Neural cell (in vitro differentiated cells): ENCODE measurements at regions not wholly inside any gene's neighbourhood (a gene's known extent, or its start where the extent isn't known, plus 50 kb on each side); places are given as distances from the start of the nearest gene placed in this dataset.

Experiments
- H2AFZ ChIP-seq: fragments of 200-600, 300-800 bp; sonication (generic), shearing (Covaris generic); 2 replicates; pipeline ENCODE4 v1.6.0; 2014; ENCODE audit warnings: low read depth, mild to moderate bottlenecking, antibody characterized with exemption, low read length, moderate library complexity
- H3F3A ChIP-seq: fragments of 200-600 bp; shearing (Covaris generic); 2 replicates; pipeline ENCODE4 v1.6.1; 2016; ENCODE audit warnings: mild to moderate bottlenecking, moderate library complexity, mixed read lengths, antibody characterized with exemption, low read length; ENCODE audit not compliant: insufficient read depth, poor library complexity, severe bottlenecking
- H3K27ac ChIP-seq: fragments of 200-600, 300-800 bp; sonication (generic), shearing (Covaris generic); 2 replicates; pipeline ENCODE4 v1.5.1; 2014; ENCODE audit warnings: mild to moderate bottlenecking, low read length, moderate library complexity
- H3K27me3 ChIP-seq: fragments of 300-800, 200-600 bp; sonication (generic), shearing (Covaris generic); 2 replicates; pipeline ENCODE4 v1.6.0; 2014; ENCODE audit warnings: mild to moderate bottlenecking, low read depth, low read length, moderate library complexity; ENCODE audit not compliant: insufficient read depth
- H3K36me3 ChIP-seq: fragments of 300-800, 200-600 bp; sonication (generic), shearing (Covaris generic); 2 replicates; pipeline ENCODE4 v1.5.1; 2014; ENCODE audit warnings: mild to moderate bottlenecking, antibody characterized with exemption, low read length, moderate library complexity; ENCODE audit not compliant: insufficient read depth
- H3K4me2 ChIP-seq: fragments of 300-800, 200-600 bp; sonication (generic), shearing (Covaris generic); 2 replicates; pipeline ENCODE4 v1.6.0; 2014; ENCODE audit warnings: mild to moderate bottlenecking, low read length
- H3K4me3 ChIP-seq: fragments of 300-800, 200-600 bp; sonication (generic), shearing (Covaris generic); 2 replicates; pipeline ENCODE4 v1.5.1; 2014; ENCODE audit warnings: mild to moderate bottlenecking, low read length, moderate library complexity
- H3K79me2 ChIP-seq: fragments of 200-600 bp; shearing (Covaris generic); replicated peaks from 2 replicates; pipeline ENCODE4 v1.6.0; 2014; ENCODE audit warnings: mild to moderate bottlenecking, low read length, moderate library complexity; ENCODE audit not compliant: insufficient read depth
- H3K9ac ChIP-seq: fragments of 300-800, 200-600 bp; sonication (generic), shearing (Covaris generic); 2 replicates; pipeline ENCODE4 v1.6.1; 2016; ENCODE audit warnings: mild to moderate bottlenecking, low read length, mixed read lengths
- H3K9me2 ChIP-seq: fragments of 200-600 bp; shearing (Covaris generic); 2 replicates; pipeline ENCODE4 v1.6.1; 2016; ENCODE audit warnings: mild to moderate bottlenecking, low read length, mixed read lengths; ENCODE audit not compliant: insufficient read depth
- H3K9me3 ChIP-seq: fragments of 200-600, 300-800 bp; sonication (generic), shearing (Covaris generic); 2 replicates; pipeline ENCODE4 v1.6.1; 2016; ENCODE audit warnings: mild to moderate bottlenecking, mixed run types, low read length, moderate library complexity, mixed read lengths
- H4K20me1 ChIP-seq: fragments of 200-600 bp; shearing (Covaris generic); 2 replicates; pipeline ENCODE4 v1.6.1; 2016; ENCODE audit warnings: mild to moderate bottlenecking, mixed run types; ENCODE audit not compliant: insufficient read depth
- EP300 ChIP-seq: fragments of 450-650 bp; conservative IDR thresholded peaks from 2 replicates; pipeline ENCODE4 v1.6.1; 2014; ENCODE audit warnings: antibody characterized with exemption, mild to moderate bottlenecking, moderate library complexity; ENCODE audit not compliant: poor library complexity, severe bottlenecking
- EZH2 ChIP-seq: fragments of 200-600, 300-800 bp; shearing (Covaris generic), sonication (generic); IDR thresholded peaks from 2 replicates; pipeline ENCODE4 v1.6.1; 2014; ENCODE audit warnings: antibody characterized with exemption, low read length, borderline replicate concordance, mild to moderate bottlenecking; ENCODE audit not compliant: insufficient read depth, poor library complexity, severe bottlenecking
- MXI1 ChIP-seq: fragments of 450-650 bp; conservative IDR thresholded peaks from 2 replicates; pipeline ENCODE4 v1.6.1; 2014; ENCODE audit warnings: antibody characterized with exemption, mild to moderate bottlenecking; ENCODE audit not compliant: poor library complexity, severe bottlenecking
- POLR2AphosphoS5 ChIP-seq: IDR thresholded peaks from 2 replicates; pipeline ENCODE4 v1.6.1; 2012
- RAD21 ChIP-seq: fragments of 450-650 bp; conservative IDR thresholded peaks from 2 replicates; pipeline ENCODE4 v1.6.1; 2014; ENCODE audit warnings: antibody characterized with exemption, mild to moderate bottlenecking, moderate library complexity
- SMC3 ChIP-seq: fragments of 450-650 bp; conservative IDR thresholded peaks from 2 replicates; pipeline ENCODE4 v1.6.1; 2014; ENCODE audit warnings: antibody characterized with exemption, mild to moderate bottlenecking, moderate library complexity; ENCODE audit not compliant: poor library complexity
- TAF1 ChIP-seq: IDR thresholded peaks from 2 replicates; pipeline ENCODE4 v1.6.1; 2012; ENCODE audit warnings: low read depth
- TF ChIP-seq, protein P1 (sequence below): fragments of 450-650 bp; IDR thresholded peaks from 2 replicates; pipeline ENCODE4 v1.5.1; 2014; ENCODE audit warnings: antibody characterized with exemption, mild to moderate bottlenecking, moderate library complexity; ENCODE audit not compliant: poor library complexity, severe bottlenecking
- TF ChIP-seq, protein P2 (sequence below): IDR thresholded peaks from 2 replicates; pipeline ENCODE4 v1.6.1; 2012; ENCODE audit warnings: borderline replicate concordance

DNA sequence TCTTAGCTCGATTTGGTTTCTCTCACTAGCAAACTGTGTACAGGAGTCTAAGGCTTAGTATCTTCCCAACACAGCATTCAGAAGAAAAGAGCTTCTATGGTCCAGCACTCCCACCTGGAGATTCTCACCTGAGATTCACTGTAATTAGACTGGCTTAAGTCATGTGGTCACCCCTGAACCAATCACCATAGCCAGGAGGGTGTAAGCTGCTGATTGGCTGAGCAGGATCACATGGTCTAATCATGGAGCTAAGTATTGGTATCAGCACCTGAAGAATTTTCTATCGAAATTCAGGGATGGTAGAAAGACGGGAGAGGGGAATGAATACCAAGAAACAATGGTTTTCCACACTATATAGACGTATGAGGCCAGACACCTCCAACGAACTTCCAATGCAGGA lies 359.8 kb upstream of the ERCC4 start:
- Histone ChIP-seq H3K9ac (no peak overlapping the region), H3K4me3 (no peak overlapping the region), H2AFZ (no peak overlapping the region), H3K9me2 (no peaks in the 10 kb centered on the region), H3K27ac (no peak overlapping the region), H3K79me2 (no peaks in the 10 kb centered on the region), H4K20me1 (no peaks in the 10 kb centered on the region), H3F3A (no peaks in the 10 kb centered on the region), H3K9me3 (no peaks in the 10 kb centered on the region), H3K27me3 (no peaks in the 10 kb centered on the region), H3K36me3 (no peaks in the 10 kb centered on the region), H3K4me2 (no peak overlapping the region)
- no peak for TF ChIP-seq RAD21
- TF ChIP-seq, protein P1, sequence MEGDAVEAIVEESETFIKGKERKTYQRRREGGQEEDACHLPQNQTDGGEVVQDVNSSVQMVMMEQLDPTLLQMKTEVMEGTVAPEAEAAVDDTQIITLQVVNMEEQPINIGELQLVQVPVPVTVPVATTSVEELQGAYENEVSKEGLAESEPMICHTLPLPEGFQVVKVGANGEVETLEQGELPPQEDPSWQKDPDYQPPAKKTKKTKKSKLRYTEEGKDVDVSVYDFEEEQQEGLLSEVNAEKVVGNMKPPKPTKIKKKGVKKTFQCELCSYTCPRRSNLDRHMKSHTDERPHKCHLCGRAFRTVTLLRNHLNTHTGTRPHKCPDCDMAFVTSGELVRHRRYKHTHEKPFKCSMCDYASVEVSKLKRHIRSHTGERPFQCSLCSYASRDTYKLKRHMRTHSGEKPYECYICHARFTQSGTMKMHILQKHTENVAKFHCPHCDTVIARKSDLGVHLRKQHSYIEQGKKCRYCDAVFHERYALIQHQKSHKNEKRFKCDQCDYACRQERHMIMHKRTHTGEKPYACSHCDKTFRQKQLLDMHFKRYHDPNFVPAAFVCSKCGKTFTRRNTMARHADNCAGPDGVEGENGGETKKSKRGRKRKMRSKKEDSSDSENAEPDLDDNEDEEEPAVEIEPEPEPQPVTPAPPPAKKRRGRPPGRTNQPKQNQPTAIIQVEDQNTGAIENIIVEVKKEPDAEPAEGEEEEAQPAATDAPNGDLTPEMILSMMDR: no peak
- TF ChIP-seq, protein P2, sequence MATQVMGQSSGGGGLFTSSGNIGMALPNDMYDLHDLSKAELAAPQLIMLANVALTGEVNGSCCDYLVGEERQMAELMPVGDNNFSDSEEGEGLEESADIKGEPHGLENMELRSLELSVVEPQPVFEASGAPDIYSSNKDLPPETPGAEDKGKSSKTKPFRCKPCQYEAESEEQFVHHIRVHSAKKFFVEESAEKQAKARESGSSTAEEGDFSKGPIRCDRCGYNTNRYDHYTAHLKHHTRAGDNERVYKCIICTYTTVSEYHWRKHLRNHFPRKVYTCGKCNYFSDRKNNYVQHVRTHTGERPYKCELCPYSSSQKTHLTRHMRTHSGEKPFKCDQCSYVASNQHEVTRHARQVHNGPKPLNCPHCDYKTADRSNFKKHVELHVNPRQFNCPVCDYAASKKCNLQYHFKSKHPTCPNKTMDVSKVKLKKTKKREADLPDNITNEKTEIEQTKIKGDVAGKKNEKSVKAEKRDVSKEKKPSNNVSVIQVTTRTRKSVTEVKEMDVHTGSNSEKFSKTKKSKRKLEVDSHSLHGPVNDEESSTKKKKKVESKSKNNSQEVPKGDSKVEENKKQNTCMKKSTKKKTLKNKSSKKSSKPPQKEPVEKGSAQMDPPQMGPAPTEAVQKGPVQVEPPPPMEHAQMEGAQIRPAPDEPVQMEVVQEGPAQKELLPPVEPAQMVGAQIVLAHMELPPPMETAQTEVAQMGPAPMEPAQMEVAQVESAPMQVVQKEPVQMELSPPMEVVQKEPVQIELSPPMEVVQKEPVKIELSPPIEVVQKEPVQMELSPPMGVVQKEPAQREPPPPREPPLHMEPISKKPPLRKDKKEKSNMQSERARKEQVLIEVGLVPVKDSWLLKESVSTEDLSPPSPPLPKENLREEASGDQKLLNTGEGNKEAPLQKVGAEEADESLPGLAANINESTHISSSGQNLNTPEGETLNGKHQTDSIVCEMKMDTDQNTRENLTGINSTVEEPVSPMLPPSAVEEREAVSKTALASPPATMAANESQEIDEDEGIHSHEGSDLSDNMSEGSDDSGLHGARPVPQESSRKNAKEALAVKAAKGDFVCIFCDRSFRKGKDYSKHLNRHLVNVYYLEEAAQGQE: no peak
- no peak for TF ChIP-seq POLR2AphosphoS5
- no peak for TF ChIP-seq SMC3
- TF ChIP-seq EP300: no peak
- no peak for TF ChIP-seq TAF1
- TF ChIP-seq MXI1: no peak
- TF ChIP-seq EZH2: no peak

- Histone ChIP-seq H3K36me3 (no peaks in the 10 kb centered on the region), H3K27ac (no peak overlapping the region), H3K4me3 (no peak overlapping the region), H3K79me2 (no peaks in the 10 kb centered on the region), H3K9me3 (no peaks in the 10 kb centered on the region), H3K9ac (no peak overlapping the region), H3F3A (no peaks in the 10 kb centered on the region), H3K9me2 (no peaks in the 10 kb centered on the region), H3K27me3 (no peaks in the 10 kb centered on the region), H4K20me1 (no peaks in the 10 kb centered on the region), H3K4me2 (no peak overlapping the region), H2AFZ (no peak overlapping the region)
- TF ChIP-seq RAD21 (no peak), EZH2 (no peak), POLR2AphosphoS5 (no peak), EP300 (no peak), SMC3 (no peak), TAF1 (no peak), MXI1 (no peak)
- TF ChIP-seq, protein P1: no peak
- TF ChIP-seq, protein P2: no peak
Measured at GRCh38 chr16:13561291-13562070, 358.5 kb upstream of the ERCC4 start.
